Fibroblast of villous mesenchyme (primary cell): ENCODE measurements at regions not wholly inside any gene's neighbourhood (a gene's known extent, or its start where the extent isn't known, plus 50 kb on each side); places are given as distances from the start of the nearest gene placed in this dataset.

Source experiments
- DNase-seq: peaks from one replicate; pipeline ENCODE4 v3.0.0-alpha.2; 2010; ENCODE audit warnings: low read depth
- H3K4me3 ChIP-seq: 2 replicates; pipeline ENCODE4 v1.5.1; 2011; ENCODE audit warnings: low read depth, mild to moderate bottlenecking, low read length
- CTCF ChIP-seq: IDR thresholded peaks from 2 replicates; pipeline ENCODE4 v1.5.1; 2012; ENCODE audit warnings: low read depth, mild to moderate bottlenecking, low read length; ENCODE audit not compliant: insufficient read depth

- no peak overlapping the region for H3K4me3 ChIP-seq
- TF ChIP-seq CTCF: no peak
- DNase-seq: no peak
Measured at GRCh38 chr4:108567831-108568230, 52.5 kb upstream of the RPL34 start.

DNA sequence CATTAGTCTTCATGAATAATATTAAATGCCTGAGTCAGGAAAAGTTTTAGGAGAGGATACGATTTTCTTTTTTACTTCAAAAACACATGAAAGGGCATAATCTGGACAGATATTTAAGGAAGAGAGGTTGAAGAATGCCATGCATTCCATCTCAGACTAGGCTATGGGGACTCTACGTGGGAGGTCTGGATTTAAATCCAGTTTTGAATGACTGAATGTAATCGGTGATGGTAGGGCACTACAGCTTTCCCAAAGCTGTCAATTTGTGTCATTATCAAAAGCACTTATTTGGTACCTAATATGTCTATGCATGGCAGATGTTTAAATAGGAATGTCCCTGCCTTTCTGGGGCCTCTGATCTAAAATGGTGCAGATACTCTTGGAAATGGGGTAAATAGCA lies 59.3 kb upstream of the RPL34 start:
- no peak for TF ChIP-seq CTCF
- DNase-seq: no peak
- no peak overlapping the region for H3K4me3 ChIP-seq

DNA sequence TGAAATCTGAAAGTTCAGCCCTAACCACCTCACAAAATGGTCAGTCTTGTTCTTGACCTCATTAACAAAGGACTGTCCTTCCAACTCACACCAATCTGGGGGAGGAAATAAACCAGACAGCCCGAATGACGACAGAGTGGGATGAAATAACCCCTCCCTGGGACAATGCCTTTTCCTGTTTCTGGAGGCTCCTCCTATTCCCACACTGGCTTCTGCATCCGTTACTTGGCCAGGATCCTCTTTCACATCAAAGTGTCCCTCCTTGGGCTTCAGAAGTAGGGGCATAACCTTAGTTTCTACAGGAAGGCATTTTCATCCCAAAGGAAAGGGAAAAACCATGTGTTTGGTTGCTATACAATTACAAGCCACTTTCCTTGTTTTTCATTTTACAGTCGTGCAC lies 59.8 kb upstream of the RPL34 start:
- no peak overlapping the region for H3K4me3 ChIP-seq
- peak; percentile 65 for DNase-seq
- no peak for TF ChIP-seq CTCF

- no peak for DNase-seq
- no peak for TF ChIP-seq CTCF
- H3K4me3 ChIP-seq: no peak overlapping the region
Measured at GRCh38 chr4:108559911-108560310, 60.5 kb upstream of the RPL34 start.

- no peak overlapping the region for H3K4me3 ChIP-seq
- peak; percentile 20 for DNase-seq
- no peak for TF ChIP-seq CTCF
Measured at GRCh38 chr4:108559068-108559793, 61.1 kb upstream of the RPL34 start.

DNA sequence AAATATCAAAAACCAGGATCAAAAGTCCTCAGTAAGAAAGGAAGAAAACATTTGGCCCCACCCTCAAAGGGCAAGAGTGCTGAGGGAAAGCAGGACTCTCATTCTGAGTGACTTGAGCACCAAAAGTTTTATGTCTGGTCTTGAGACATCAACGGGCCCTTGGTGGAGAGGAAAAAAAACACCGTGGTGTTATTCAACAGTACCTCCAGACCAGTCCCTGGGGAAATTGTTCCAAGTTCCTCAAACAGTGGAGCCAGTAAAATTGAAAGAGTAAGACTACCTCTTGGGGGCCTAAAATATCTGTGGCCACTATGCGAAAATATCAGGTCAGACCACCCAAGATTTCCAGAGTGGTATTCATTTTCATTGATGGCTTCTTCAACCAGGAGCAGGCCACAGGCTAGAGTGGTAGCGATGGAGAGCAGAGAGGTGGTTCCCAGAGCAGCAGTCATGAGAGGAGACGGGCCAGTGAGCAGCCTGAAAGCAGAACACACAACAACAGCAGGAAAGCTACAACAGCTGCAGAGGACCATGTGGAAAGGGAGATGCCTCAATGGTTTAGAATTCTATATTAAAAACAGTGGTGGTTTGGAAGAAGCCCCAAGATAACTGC lies 63.7 kb upstream of the RPL34 start:
- TF ChIP-seq CTCF: no peak
- no peak for DNase-seq
- H3K4me3 ChIP-seq: no peak overlapping the region
